ENCODE measurements at regions not wholly inside any gene's neighbourhood (a gene's known extent, or its start where the extent isn't known, plus 50 kb on each side); places are given as distances from the start of the nearest gene placed in this dataset.

DNA sequence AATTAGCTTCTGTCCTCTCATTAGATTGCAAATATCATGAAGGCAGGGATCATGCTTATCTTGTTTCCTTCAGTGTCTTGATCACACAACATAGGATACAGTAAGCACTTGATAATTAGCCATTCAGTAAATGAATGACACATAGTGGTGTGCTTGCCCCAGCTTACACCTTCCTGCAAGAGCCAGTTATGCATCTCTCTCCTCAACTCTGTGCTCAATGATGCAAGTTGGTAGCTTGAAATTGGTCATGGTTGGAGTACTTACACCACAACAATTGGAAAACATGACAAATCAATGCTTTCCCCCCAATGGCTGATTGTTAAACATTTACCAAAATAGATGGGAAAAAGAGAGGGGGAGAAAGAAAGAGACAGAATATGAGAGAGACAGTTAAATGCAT is 129.2 kb downstream of the NUF2 start:
- H3K27me3 ChIP-seq (replicated peaks; ENCODE audit: insufficient read depth) = no peaks in the 10 kb centered on the region
- H3K9me2 ChIP-seq (ENCODE audit: insufficient read depth) = no peaks in the 10 kb centered on the region
- H3K36me3 ChIP-seq (ENCODE audit: low read depth) = no peaks in the 10 kb centered on the region
- no peak overlapping the region for H2AFZ ChIP-seq
- no peaks in the 10 kb centered on the region for H3K9me3 ChIP-seq (ENCODE audit: low read depth)
- no peaks in the 10 kb centered on the region for H3K79me2 ChIP-seq (ENCODE audit: insufficient read depth)
- H3K4me1 ChIP-seq (ENCODE audit: insufficient read depth) = no peaks in the 10 kb centered on the region
- no peak overlapping the region for H3K4me2 ChIP-seq (ENCODE audit: unreplicated experiment)
- no peaks in the 10 kb centered on the region for H3F3A ChIP-seq (ENCODE audit: insufficient read depth)
- in situ Hi-C loops (cut with MboI) = no loop called here
- no peaks in the 10 kb centered on the region for H4K20me1 ChIP-seq (ENCODE audit: insufficient read depth)
- no peak for TF ChIP-seq EZH2 (IDR thresholded peaks at IDR 0.05; ENCODE audit: insufficient read depth, poor library complexity, severe bottlenecking)
- no peak for TF ChIP-seq EZH2phosphoT487 (IDR thresholded peaks at IDR 0.05; ENCODE audit: insufficient read depth, low read depth)
- DNase-seq = no peak
- H3K27ac ChIP-seq = no peak overlapping the region
- no peak overlapping the region for H3K4me3 ChIP-seq
- H3K9ac ChIP-seq = no peak overlapping the region

DNA sequence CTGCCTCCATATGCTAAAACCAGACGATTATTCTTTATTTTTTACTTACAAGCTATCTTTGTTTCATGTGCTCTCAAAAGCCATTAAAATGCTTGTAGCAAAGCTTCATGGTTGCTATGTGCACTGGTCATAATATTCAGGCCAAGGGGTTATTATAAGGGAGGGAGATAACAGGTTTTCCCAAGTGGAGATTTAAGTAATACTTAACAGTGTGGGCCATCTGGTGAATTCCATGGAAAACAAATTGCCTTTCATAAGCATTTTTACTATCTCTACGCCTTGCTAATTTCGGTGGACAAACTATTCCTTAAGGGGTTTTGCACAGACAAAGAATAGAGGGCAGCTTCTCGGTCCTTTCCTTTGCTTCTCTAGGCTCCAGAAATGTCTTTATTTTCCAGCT is 137.8 kb downstream of the NUF2 start:
- WGBS, 2 experiments (ENCODE audit: low coverage in 1 of 2, low lambda C conversion rate in 2 of 2, missing lambda C conversion rate in 2 of 2) = 31 to 34% methylated on average over 4 of the region's 4 CpGs
- Histone ChIP-seq H2AFZ (no peak overlapping the region), H3K4me3 (no peak overlapping the region), H3F3A (ENCODE audit: insufficient read depth) (no peaks in the 10 kb centered on the region), H4K20me1 (ENCODE audit: insufficient read depth) (no peaks in the 10 kb centered on the region), H3K36me3 (ENCODE audit: low read depth) (no peaks in the 10 kb centered on the region), H3K9ac (no peak overlapping the region), H3K4me2 (ENCODE audit: unreplicated experiment) (no peak overlapping the region), H3K27ac (no peak overlapping the region), H3K4me1 (ENCODE audit: insufficient read depth) (no peaks in the 10 kb centered on the region), H3K27me3 (replicated peaks; ENCODE audit: insufficient read depth) (no peaks in the 10 kb centered on the region), H3K79me2 (ENCODE audit: insufficient read depth) (no peaks in the 10 kb centered on the region), H3K9me3 (ENCODE audit: low read depth) (no peaks in the 10 kb centered on the region), H3K9me2 (ENCODE audit: insufficient read depth) (no peaks in the 10 kb centered on the region)
- DNase-seq = no peak
- TF ChIP-seq EZH2 (IDR thresholded peaks at IDR 0.05; ENCODE audit: insufficient read depth, poor library complexity, severe bottlenecking) = no peak
- in situ Hi-C loops (cut with MboI) = no loop called here

DNA sequence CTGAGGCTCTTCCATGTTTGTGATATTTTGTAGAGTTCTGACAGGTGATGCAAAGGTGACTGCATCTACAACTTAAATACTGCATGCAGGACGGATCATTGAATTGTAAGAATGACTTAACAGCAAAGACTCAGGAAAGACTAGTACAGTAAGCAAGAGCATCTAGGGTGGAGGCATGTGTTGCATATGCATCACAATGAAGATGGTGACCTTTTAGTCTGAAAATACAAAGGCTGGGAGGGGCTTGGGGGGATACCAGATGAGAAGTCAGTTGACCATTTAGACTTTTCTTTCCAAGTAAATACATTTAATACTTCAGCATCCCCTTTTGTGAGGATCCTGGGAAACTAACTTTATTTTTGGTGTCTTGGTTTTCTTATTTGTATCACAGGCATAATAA is 145.5 kb downstream of the NUF2 start:
- 0 to 17% methylated on average over 1 of the region's 1 CpG for WGBS, 2 experiments (ENCODE audit: low coverage in 1 of 2, low lambda C conversion rate in 2 of 2, missing lambda C conversion rate in 2 of 2)
- Histone ChIP-seq H3K4me2 (ENCODE audit: unreplicated experiment) (no peak overlapping the region), H3K79me2 (ENCODE audit: insufficient read depth) (no peaks in the 10 kb centered on the region), H2AFZ (no peak overlapping the region), H3K4me1 (ENCODE audit: insufficient read depth) (no peaks in the 10 kb centered on the region), H3K9me3 (ENCODE audit: low read depth) (no peaks in the 10 kb centered on the region), H4K20me1 (ENCODE audit: insufficient read depth) (no peaks in the 10 kb centered on the region), H3F3A (ENCODE audit: insufficient read depth) (no peaks in the 10 kb centered on the region), H3K4me3 (no peak overlapping the region), H3K9me2 (ENCODE audit: insufficient read depth) (no peaks in the 10 kb centered on the region), H3K27me3 (replicated peaks; ENCODE audit: insufficient read depth) (no peaks in the 10 kb centered on the region), H3K36me3 (ENCODE audit: low read depth) (no peaks in the 10 kb centered on the region), H3K9ac (no peak overlapping the region), H3K27ac (no peak overlapping the region)
- in situ Hi-C loops (cut with MboI) = no loop called here
- no peak for TF ChIP-seq EZH2 (IDR thresholded peaks at IDR 0.05; ENCODE audit: insufficient read depth, poor library complexity, severe bottlenecking)
- TF ChIP-seq EZH2phosphoT487 (IDR thresholded peaks at IDR 0.05; ENCODE audit: insufficient read depth, low read depth) = no peak
- no peak for DNase-seq

DNA sequence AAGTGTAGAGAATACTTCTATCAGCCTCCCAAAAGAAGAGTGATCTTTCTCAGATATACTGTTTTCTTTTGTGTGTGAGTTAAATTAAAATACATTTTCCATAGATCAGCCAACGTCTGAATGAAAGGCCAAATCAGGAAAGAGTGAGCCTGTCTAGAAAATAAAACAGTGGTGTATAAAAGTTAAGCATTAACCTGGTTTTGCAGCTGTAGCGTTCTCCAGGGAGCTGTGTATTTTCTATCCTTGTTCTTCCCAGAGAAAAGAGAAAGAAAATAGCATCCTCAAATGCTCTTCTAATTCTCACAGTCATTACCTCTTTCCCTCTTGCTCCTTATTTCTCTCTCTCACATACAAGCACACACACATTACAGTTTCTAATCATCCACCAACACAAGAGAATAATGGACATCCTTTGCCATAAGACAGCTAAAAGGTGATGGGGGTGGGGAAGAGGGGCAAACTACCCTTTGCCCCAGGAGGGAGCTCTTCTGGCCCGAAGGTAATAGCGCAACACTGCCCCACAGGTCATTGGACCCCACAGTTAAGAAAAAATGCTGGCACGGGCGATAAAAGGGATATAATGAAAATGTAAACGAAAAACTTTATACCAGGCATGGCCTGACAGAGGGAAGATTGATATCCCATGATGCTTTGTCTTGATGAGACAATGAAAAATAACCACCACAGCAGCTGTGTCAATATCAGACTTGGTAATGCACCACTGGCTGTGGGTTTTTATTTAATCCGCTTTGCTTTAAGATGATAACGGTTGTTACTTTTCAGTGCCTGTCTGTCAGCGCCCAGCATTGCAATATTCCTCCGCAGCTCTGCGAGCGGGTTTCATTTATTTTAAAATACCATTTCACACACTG is 150.3 kb downstream of the NUF2 start:
- no peak for DNase-seq
- WGBS, 2 experiments (ENCODE audit: low coverage in 1 of 2, low lambda C conversion rate in 2 of 2, missing lambda C conversion rate in 2 of 2) = 63 to 65% methylated on average over 13 of the region's 13 CpGs
- H3K27me3 ChIP-seq (replicated peaks; ENCODE audit: insufficient read depth) = no peaks in the 10 kb centered on the region
- no peak overlapping the region for H3K27ac ChIP-seq
- H3K4me3 ChIP-seq = no peak overlapping the region
- H4K20me1 ChIP-seq (ENCODE audit: insufficient read depth) = no peaks in the 10 kb centered on the region
- no peak overlapping the region for H2AFZ ChIP-seq
- no peaks in the 10 kb centered on the region for H3K79me2 ChIP-seq (ENCODE audit: insufficient read depth)
- TF ChIP-seq EZH2phosphoT487 (IDR thresholded peaks at IDR 0.05; ENCODE audit: insufficient read depth, low read depth) = no peak
- TF ChIP-seq EZH2 (IDR thresholded peaks at IDR 0.05; ENCODE audit: insufficient read depth, poor library complexity, severe bottlenecking) = no peak
- no peaks in the 10 kb centered on the region for H3K9me3 ChIP-seq (ENCODE audit: low read depth)
- no peak overlapping the region for H3K9ac ChIP-seq
- no peak overlapping the region for H3K4me2 ChIP-seq (ENCODE audit: unreplicated experiment)
- no peaks in the 10 kb centered on the region for H3F3A ChIP-seq (ENCODE audit: insufficient read depth)
- H3K4me1 ChIP-seq (ENCODE audit: insufficient read depth) = no peaks in the 10 kb centered on the region
- no peaks in the 10 kb centered on the region for H3K9me2 ChIP-seq (ENCODE audit: insufficient read depth)
- H3K36me3 ChIP-seq (ENCODE audit: low read depth) = no peaks in the 10 kb centered on the region
- in situ Hi-C loops (cut with MboI) = no loop called here
